OCI-LY3 (cell line): ENCODE measurements at regions not wholly inside any gene's neighbourhood (a gene's known extent, or its start where the extent isn't known, plus 50 kb on each side); places are given as distances from the start of the nearest gene placed in this dataset.

ENCODE experiments used
- CTCF ChIP-seq: fragments of 200-600, 300-600 bp; sonication (generic); IDR thresholded peaks from 2 replicates; pipeline ENCODE4 v1.5.1; 2014; ENCODE audit warnings: antibody characterized with exemption, low read length, low read depth
- EZH2phosphoT487 ChIP-seq: fragments of 200-600 bp; shearing (Covaris generic); IDR thresholded peaks from 2 replicates; pipeline ENCODE4 v1.6.1; 2018; ENCODE audit warnings: antibody characterized with exemption, mixed run types, low read depth

GRCh38 chr9:78132701-78133058 lies 101.1 kb upstream of the GNAQ start:
- TF ChIP-seq CTCF (no peak), EZH2phosphoT487 (no peak)
